NCI-H82 treated with DMSO at 0.1 percent for 48 hours (cell line): ENCODE measurements at regions not wholly inside any gene's neighbourhood (a gene's known extent, or its start where the extent isn't known, plus 50 kb on each side); places are given as distances from the start of the nearest gene placed in this dataset.

ENCODE experiments used
- DNase-seq: peaks from one replicate; lab custom pipeline; 2025; ENCODE audit not compliant: unreplicated experiment; lab: John Stamatoyannopoulos, UW

GRCh38 chr11:80214413-80214812 lies 773.6 kb upstream of the TENM4 start:
- DNase-seq: no peak

- no peak for DNase-seq
Observed at GRCh38 chr11:80211673-80212072, 770.8 kb upstream of the TENM4 start.

GRCh38 chr11:80204021-80204420 lies 763.2 kb upstream of the TENM4 start:
- DNase-seq: no peak

GRCh38 chr11:80196932-80197554 lies 756.2 kb upstream of the TENM4 start:
- no peak for DNase-seq

- DNase-seq: no peak
Observed at GRCh38 chr11:80196041-80196440, 755.2 kb upstream of the TENM4 start.

- DNase-seq: no peak
Observed at GRCh38 chr11:80194625-80195024, 753.8 kb upstream of the TENM4 start.

- DNase-seq: no peak
Observed at GRCh38 chr11:80194016-80194415, 753.2 kb upstream of the TENM4 start.

- DNase-seq: no peak
Observed at GRCh38 chr11:80188076-80188627, 747.3 kb upstream of the TENM4 start.

- DNase-seq: no peak
Observed at GRCh38 chr11:80186692-80187091, 745.9 kb upstream of the TENM4 start.

- DNase-seq: no peak
Observed at GRCh38 chr11:80182901-80183300, 742.1 kb upstream of the TENM4 start.

- no peak for DNase-seq
Observed at GRCh38 chr11:80173371-80174136, 732.7 kb upstream of the TENM4 start.

- DNase-seq: no peak
Observed at GRCh38 chr11:80168796-80169195, 728.0 kb upstream of the TENM4 start.

- DNase-seq: no peak
Observed at GRCh38 chr11:80167766-80168165, 726.9 kb upstream of the TENM4 start.

GRCh38 chr11:80165744-80166143 lies 724.9 kb upstream of the TENM4 start:
- no peak for DNase-seq

GRCh38 chr11:80163441-80163840 lies 722.6 kb upstream of the TENM4 start:
- no peak for DNase-seq

- DNase-seq: no peak
Observed at GRCh38 chr11:80163011-80163410, 722.2 kb upstream of the TENM4 start.

GRCh38 chr11:80162387-80162786 lies 721.6 kb upstream of the TENM4 start:
- no peak for DNase-seq

GRCh38 chr11:80157447-80157846 lies 716.6 kb upstream of the TENM4 start:
- DNase-seq: no peak

GRCh38 chr11:80156062-80156461 lies 715.2 kb upstream of the TENM4 start:
- DNase-seq: no peak

- peak; percentile 10 for DNase-seq
Observed at GRCh38 chr11:80155412-80156017, 714.7 kb upstream of the TENM4 start.

GRCh38 chr11:80146232-80146631 lies 705.4 kb upstream of the TENM4 start:
- DNase-seq: no peak
